ENCODE measurements at regions not wholly inside any gene's neighbourhood (a gene's known extent, or its start where the extent isn't known, plus 50 kb on each side); places are given as distances from the start of the nearest gene placed in this dataset.

GRCh38 chr9:118444403-118444802, 740.2 kb downstream of the TLR4 start:
- DNase-seq (no peak), ATAC-seq (ENCODE audit: low read depth in 2 of 2) (no peak)
- H3K9me3 Mint-ChIP-seq, result peaks cover 0 to 5% (median 2%) of the 10 kb centered on the region in 7 donors
- H3K4me1 Mint-ChIP-seq, result no peaks in the 10 kb centered on the region
- Histone ChIP-seq H3K9me3 (ENCODE audit: control insufficient read depth in 2 of 2, low read length in 2 of 2) (peaks cover 0 to 2% of the 10 kb centered on the region in 2 experiments), H3K36me3 (ENCODE audit: control insufficient read depth, insufficient read depth, low read length) (no peaks in the 10 kb centered on the region), H3K27me3 (ENCODE audit: control insufficient read depth, insufficient read depth, low read length) (no peaks in the 10 kb centered on the region), H3K27ac (ENCODE audit: insufficient read depth, low read length, poor library complexity, severe bottlenecking) (no peak overlapping the region), H3K4me1 (ENCODE audit: control insufficient read depth, insufficient read depth, low read length, poor library complexity, severe bottlenecking) (no peaks in the 10 kb centered on the region), H3K4me3 (ENCODE audit: low read depth, low read length) (no peak overlapping the region)
- no peak overlapping the region for H3K27ac Mint-ChIP-seq
- H3K27me3 Mint-ChIP-seq, result no peaks in the 10 kb centered on the region
- no peaks in the 10 kb centered on the region for H3K36me3 Mint-ChIP-seq
- no peak overlapping the region for H3K4me3 Mint-ChIP-seq

GRCh38 chr9:118446943-118447639, 742.9 kb downstream of the TLR4 start:
- H3K4me3 ChIP-seq (ENCODE audit: low read depth, low read length), result no peak overlapping the region
- H3K27me3 Mint-ChIP-seq, result no peaks in the 10 kb centered on the region
- ATAC-seq (ENCODE audit: low read depth in 2 of 2), result no peak

GRCh38 chr9:118449554-118449953, 745.4 kb downstream of the TLR4 start:
- no peak overlapping the region for H3K4me3 ChIP-seq (ENCODE audit: low read depth, low read length)
- DNase-seq (no peak), ATAC-seq (ENCODE audit: low read depth in 2 of 2) (no peak)
- H3K9me3 ChIP-seq (ENCODE audit: control insufficient read depth in 2 of 2, low read length in 2 of 2), result no peaks in the 10 kb centered on the region
- no peaks in the 10 kb centered on the region for H3K27me3 Mint-ChIP-seq
- H3K36me3 Mint-ChIP-seq, result no peaks in the 10 kb centered on the region
- no peaks in the 10 kb centered on the region for H3K36me3 ChIP-seq (ENCODE audit: control insufficient read depth, insufficient read depth, low read length)
- H3K4me1 Mint-ChIP-seq, result no peaks in the 10 kb centered on the region
- H3K4me3 Mint-ChIP-seq, result no peak overlapping the region
- peaks cover 2 to 9% (median 5%) of the 10 kb centered on the region in 7 donors for H3K9me3 Mint-ChIP-seq
- no peaks in the 10 kb centered on the region for H3K4me1 ChIP-seq (ENCODE audit: control insufficient read depth, insufficient read depth, low read length, poor library complexity, severe bottlenecking)
- H3K27me3 ChIP-seq (ENCODE audit: control insufficient read depth, insufficient read depth, low read length), result no peaks in the 10 kb centered on the region
- no peak overlapping the region for H3K27ac ChIP-seq (ENCODE audit: insufficient read depth, low read length, poor library complexity, severe bottlenecking)
- peak overlapping the region in 1 of 3 donors; percentile 32 for H3K27ac Mint-ChIP-seq

More at GRCh38 chr9:118446943-118447639, 742.9 kb downstream of the TLR4 start:
- no peaks in the 10 kb centered on the region for H3K4me1 Mint-ChIP-seq
- H3K36me3 Mint-ChIP-seq, result no peaks in the 10 kb centered on the region
- Histone ChIP-seq H3K4me1 (ENCODE audit: control insufficient read depth, insufficient read depth, low read length, poor library complexity, severe bottlenecking) (no peaks in the 10 kb centered on the region), H3K9me3 (ENCODE audit: control insufficient read depth in 2 of 2, low read length in 2 of 2) (no peaks in the 10 kb centered on the region), H3K27me3 (ENCODE audit: control insufficient read depth, insufficient read depth, low read length) (no peaks in the 10 kb centered on the region), H3K36me3 (ENCODE audit: control insufficient read depth, insufficient read depth, low read length) (no peaks in the 10 kb centered on the region), H3K27ac (ENCODE audit: insufficient read depth, low read length, poor library complexity, severe bottlenecking) (no peak overlapping the region)
- DNase-seq, result no peak
- H3K27ac Mint-ChIP-seq, result no peak overlapping the region
- peaks cover 0 to 14% (median 2%) of the 10 kb centered on the region in 7 donors for H3K9me3 Mint-ChIP-seq
- H3K4me3 Mint-ChIP-seq, result no peak overlapping the region

GRCh38 chr9:118455259-118455658, 751.1 kb downstream of the TLR4 start:
- ATAC-seq (ENCODE audit: low read depth in 2 of 2) (no peak), DNase-seq (no peak)
- no peaks in the 10 kb centered on the region for H3K27me3 ChIP-seq (ENCODE audit: control insufficient read depth, insufficient read depth, low read length)
- no peaks in the 10 kb centered on the region for H3K9me3 ChIP-seq (ENCODE audit: control insufficient read depth in 2 of 2, low read length in 2 of 2)
- H3K36me3 ChIP-seq (ENCODE audit: control insufficient read depth, insufficient read depth, low read length), result no peaks in the 10 kb centered on the region
- H3K4me1 ChIP-seq (ENCODE audit: control insufficient read depth, insufficient read depth, low read length, poor library complexity, severe bottlenecking), result no peaks in the 10 kb centered on the region
- no peak overlapping the region for H3K4me3 Mint-ChIP-seq
- H3K27ac ChIP-seq (ENCODE audit: insufficient read depth, low read length, poor library complexity, severe bottlenecking), result no peak overlapping the region
- H3K9me3 Mint-ChIP-seq, result peaks cover 2 to 25% (median 8%) of the 10 kb centered on the region in 7 donors
- H3K27me3 Mint-ChIP-seq, result peaks cover 4% of the 10 kb centered on the region
- no peak overlapping the region for H3K27ac Mint-ChIP-seq
- no peaks in the 10 kb centered on the region for H3K36me3 Mint-ChIP-seq
- no peak overlapping the region for H3K4me3 ChIP-seq (ENCODE audit: low read depth, low read length)
- no peaks in the 10 kb centered on the region for H3K4me1 Mint-ChIP-seq

GRCh38 chr9:118455788-118456187, 751.6 kb downstream of the TLR4 start:
- H3K27me3 ChIP-seq (ENCODE audit: control insufficient read depth, insufficient read depth, low read length), result no peaks in the 10 kb centered on the region
- no peak overlapping the region for H3K27ac ChIP-seq (ENCODE audit: insufficient read depth, low read length, poor library complexity, severe bottlenecking)
- no peaks in the 10 kb centered on the region for H3K9me3 ChIP-seq (ENCODE audit: control insufficient read depth in 2 of 2, low read length in 2 of 2)
- H3K4me3 ChIP-seq (ENCODE audit: low read depth, low read length), result no peak overlapping the region
- Mint-ChIP-seq H3K4me1 (no peaks in the 10 kb centered on the region), H3K4me3 (no peak overlapping the region), H3K27ac (no peak overlapping the region), H3K9me3 (peaks cover 2 to 21% (median 8%) of the 10 kb centered on the region in 7 donors), H3K27me3 (peaks cover 4% of the 10 kb centered on the region), H3K36me3 (no peaks in the 10 kb centered on the region)
- DNase-seq, result no peak
- no peaks in the 10 kb centered on the region for H3K4me1 ChIP-seq (ENCODE audit: control insufficient read depth, insufficient read depth, low read length, poor library complexity, severe bottlenecking)
- no peak for ATAC-seq (ENCODE audit: low read depth in 2 of 2)
- no peaks in the 10 kb centered on the region for H3K36me3 ChIP-seq (ENCODE audit: control insufficient read depth, insufficient read depth, low read length)

GRCh38 chr9:118457171-118458000, 753.2 kb downstream of the TLR4 start:
- Histone ChIP-seq H3K4me3 (ENCODE audit: low read depth, low read length) (no peak overlapping the region), H3K36me3 (ENCODE audit: control insufficient read depth, insufficient read depth, low read length) (no peaks in the 10 kb centered on the region), H3K27me3 (ENCODE audit: control insufficient read depth, insufficient read depth, low read length) (no peaks in the 10 kb centered on the region), H3K27ac (ENCODE audit: insufficient read depth, low read length, poor library complexity, severe bottlenecking) (no peak overlapping the region), H3K9me3 (ENCODE audit: control insufficient read depth in 2 of 2, low read length in 2 of 2) (no peaks in the 10 kb centered on the region), H3K4me1 (ENCODE audit: control insufficient read depth, insufficient read depth, low read length, poor library complexity, severe bottlenecking) (no peaks in the 10 kb centered on the region)
- Mint-ChIP-seq H3K27me3 (peaks cover 4% of the 10 kb centered on the region), H3K36me3 (no peaks in the 10 kb centered on the region), H3K4me1 (no peaks in the 10 kb centered on the region), H3K4me3 (no peak overlapping the region), H3K9me3 (peaks cover 2 to 16% (median 8%) of the 10 kb centered on the region in 7 donors), H3K27ac (no peak overlapping the region)
- DNase-seq (no peak), ATAC-seq (ENCODE audit: low read depth in 2 of 2) (no peak)

- Mint-ChIP-seq H3K9me3 (peaks cover 0 to 16% (median 6%) of the 10 kb centered on the region in 7 donors), H3K4me1 (no peaks in the 10 kb centered on the region), H3K27ac (no peak overlapping the region), H3K4me3 (peak overlapping the region in 1 of 4 donors; percentile 35), H3K36me3 (no peaks in the 10 kb centered on the region), H3K27me3 (peaks cover 4% of the 10 kb centered on the region)
- no peaks in the 10 kb centered on the region for H3K27me3 ChIP-seq (ENCODE audit: control insufficient read depth, insufficient read depth, low read length)
- DNase-seq (no peak), ATAC-seq (ENCODE audit: low read depth in 2 of 2) (no peak)
- H3K4me1 ChIP-seq (ENCODE audit: control insufficient read depth, insufficient read depth, low read length, poor library complexity, severe bottlenecking), result no peaks in the 10 kb centered on the region
- H3K4me3 ChIP-seq (ENCODE audit: low read depth, low read length), result no peak overlapping the region
- H3K36me3 ChIP-seq (ENCODE audit: control insufficient read depth, insufficient read depth, low read length), result no peaks in the 10 kb centered on the region
- H3K9me3 ChIP-seq (ENCODE audit: control insufficient read depth in 2 of 2, low read length in 2 of 2), result no peaks in the 10 kb centered on the region
- H3K27ac ChIP-seq (ENCODE audit: insufficient read depth, low read length, poor library complexity, severe bottlenecking), result no peak overlapping the region
Observed at GRCh38 chr9:118459913-118460312, 755.7 kb downstream of the TLR4 start.
